Keratinocyte (primary cell): ENCODE measurements at regions not wholly inside any gene's neighbourhood (a gene's known extent, or its start where the extent isn't known, plus 50 kb on each side); places are given as distances from the start of the nearest gene placed in this dataset.

Source experiments
- DNase-seq: peaks from one replicate; pipeline ENCODE4 v3.0.0-alpha.2; 2011; ENCODE audit warnings: low read depth, missing footprints, low spot score
- FAIRE-seq: peaks from 2 replicates; lab custom pipeline; 2011; peaks lifted over from hg19 to GRCh38; lab: Jason Lieb, UNC
- H2AFZ ChIP-seq: 2 replicates; pipeline ENCODE4 v1.6.0; 2012; ENCODE audit warnings: low read length, control low read depth, inconsistent platforms; ENCODE audit not compliant: control insufficient read depth
- H3K27ac ChIP-seq: 2 replicates; pipeline ENCODE4 v1.5.1; 2011; ENCODE audit warnings: low read length; ENCODE audit not compliant: control insufficient read depth, insufficient read depth
- H3K27me3 ChIP-seq: 3 replicates; pipeline ENCODE4 v1.6.0; 2011; ENCODE audit warnings: low read length; ENCODE audit not compliant: control insufficient read depth, insufficient read depth; ENCODE audit errors: extremely low read depth
- H3K36me3 ChIP-seq, 2 experiments: 2 replicates in 1 of 2; 3 replicates in 1 of 2; pipeline ENCODE4 v1.5.1; 2011; ENCODE audit warnings: low read length in 2 of 2, mild to moderate bottlenecking in 1 of 2; ENCODE audit not compliant: control insufficient read depth in 2 of 2, insufficient read depth in 2 of 2; ENCODE audit errors: extremely low read depth in 1 of 2
- H3K4me1 ChIP-seq: 3 replicates; pipeline ENCODE4 v1.5.1; 2011; ENCODE audit warnings: low read length; ENCODE audit not compliant: control insufficient read depth, insufficient read depth; ENCODE audit errors: extremely low read depth
- H3K4me2 ChIP-seq: 3 replicates; pipeline ENCODE4 v1.6.0; 2011; ENCODE audit warnings: low read depth, low read length; ENCODE audit not compliant: control insufficient read depth, insufficient read depth; ENCODE audit errors: extremely low read depth
- H3K4me3 ChIP-seq, 3 experiments: fragments of 200-600 bp in 1 of 3; sonication (generic) in 1 of 3; 2 replicates in 2 of 3; 3 replicates in 1 of 3; pipeline ENCODE4 v1.5.1; 2011 to 2016; ENCODE audit warnings: low read length in 3 of 3, mild to moderate bottlenecking in 3 of 3, control low read depth in 2 of 3, inconsistent platforms in 1 of 3, low read depth in 1 of 3, mixed read lengths in 1 of 3, mixed run types in 1 of 3, moderate library complexity in 1 of 3; ENCODE audit not compliant: control insufficient read depth in 2 of 3, insufficient read depth in 2 of 3; ENCODE audit errors: extremely low read depth in 1 of 3
- H3K79me2 ChIP-seq: 2 replicates; pipeline ENCODE4 v1.6.0; 2012; ENCODE audit warnings: low read length; ENCODE audit not compliant: control insufficient read depth, insufficient read depth
- H3K9ac ChIP-seq: 3 replicates; pipeline ENCODE4 v1.6.0; 2011; ENCODE audit warnings: low read length; ENCODE audit not compliant: control insufficient read depth, insufficient read depth; ENCODE audit errors: extremely low read depth
- H3K9me1 ChIP-seq: 3 replicates; pipeline ENCODE4 v1.6.0; 2011; ENCODE audit warnings: low read length; ENCODE audit not compliant: control insufficient read depth, insufficient read depth; ENCODE audit errors: extremely low read depth
- H3K9me3 ChIP-seq: 2 replicates; pipeline ENCODE4 v1.5.1; 2012; ENCODE audit warnings: low read depth, low read length; ENCODE audit not compliant: control insufficient read depth
- H4K20me1 ChIP-seq: 3 replicates; pipeline ENCODE4 v1.6.0; 2011; ENCODE audit warnings: low read length; ENCODE audit not compliant: control insufficient read depth, insufficient read depth; ENCODE audit errors: extremely low read depth
- EZH2 ChIP-seq: IDR thresholded peaks from one replicate; pipeline ENCODE4 v1.6.1; 2012; ENCODE audit warnings: inconsistent platforms, mild to moderate bottlenecking, low read length, moderate library complexity
- dilution Hi-C: fragments of 300-500 bp; cut with MboI; formaldehyde crosslinking; loops from one replicate; pipeline ENCODE4 v1.7.0; 2020; ENCODE audit warnings: low sequenced_read_pairs; ENCODE audit not compliant: extremely low pct_ligation_motif_present
- TF ChIP-seq, protein P1 (sequence below), 3 experiments: IDR thresholded peaks in 1 of 3; conservative IDR thresholded peaks in 1 of 3; optimal IDR thresholded peaks in 1 of 3; 2 replicates in 2 of 3; 3 replicates in 1 of 3; pipeline versions ENCODE3 to v1.5.1; 2011; ENCODE audit warnings: low read length in 3 of 3, mild to moderate bottlenecking in 3 of 3, moderate library complexity in 2 of 3, control low read depth in 1 of 3, inconsistent platforms in 1 of 3; ENCODE audit not compliant: insufficient read depth in 2 of 3; ENCODE audit errors: extremely low read depth in 1 of 3

DNA sequence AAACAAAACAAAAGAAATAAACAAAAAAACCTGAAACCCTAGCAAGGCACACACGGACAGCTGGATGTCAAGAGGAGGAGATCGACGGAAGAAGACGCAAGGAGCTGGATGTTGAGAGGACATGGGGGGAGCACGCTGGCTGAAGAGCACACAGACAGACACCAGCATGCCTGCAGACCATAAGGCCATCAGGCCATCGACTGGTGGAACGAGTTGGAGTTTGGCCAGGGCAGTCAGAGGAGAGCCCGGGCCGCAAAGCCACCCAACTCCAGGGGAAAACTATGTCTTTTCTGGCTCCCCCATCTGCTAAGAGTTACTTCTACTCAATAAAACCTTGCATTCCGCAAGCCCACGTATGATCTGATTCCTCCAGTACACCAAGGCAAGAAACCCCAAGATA is 979.6 kb downstream of the PCDH17 start:
- no peak overlapping the region for H2AFZ ChIP-seq
- no peaks in the 10 kb centered on the region for H3K36me3 ChIP-seq
- H3K27ac ChIP-seq, result no peak overlapping the region
- no peak overlapping the region for H3K4me3 ChIP-seq
- no peaks in the 10 kb centered on the region for H3K4me1 ChIP-seq
- no peak overlapping the region for H3K9ac ChIP-seq
- H4K20me1 ChIP-seq, result no peaks in the 10 kb centered on the region
- no peak overlapping the region for H3K4me2 ChIP-seq
- FAIRE-seq, result no peak
- no peaks in the 10 kb centered on the region for H3K79me2 ChIP-seq
- dilution Hi-C loops, result no loop called here
- DNase-seq, result no peak
- no peaks in the 10 kb centered on the region for H3K9me1 ChIP-seq
- H3K27me3 ChIP-seq, result no peaks in the 10 kb centered on the region
- peaks cover 1% of the 10 kb centered on the region for H3K9me3 ChIP-seq
- no peak for TF ChIP-seq EZH2
- TF ChIP-seq, protein P1, sequence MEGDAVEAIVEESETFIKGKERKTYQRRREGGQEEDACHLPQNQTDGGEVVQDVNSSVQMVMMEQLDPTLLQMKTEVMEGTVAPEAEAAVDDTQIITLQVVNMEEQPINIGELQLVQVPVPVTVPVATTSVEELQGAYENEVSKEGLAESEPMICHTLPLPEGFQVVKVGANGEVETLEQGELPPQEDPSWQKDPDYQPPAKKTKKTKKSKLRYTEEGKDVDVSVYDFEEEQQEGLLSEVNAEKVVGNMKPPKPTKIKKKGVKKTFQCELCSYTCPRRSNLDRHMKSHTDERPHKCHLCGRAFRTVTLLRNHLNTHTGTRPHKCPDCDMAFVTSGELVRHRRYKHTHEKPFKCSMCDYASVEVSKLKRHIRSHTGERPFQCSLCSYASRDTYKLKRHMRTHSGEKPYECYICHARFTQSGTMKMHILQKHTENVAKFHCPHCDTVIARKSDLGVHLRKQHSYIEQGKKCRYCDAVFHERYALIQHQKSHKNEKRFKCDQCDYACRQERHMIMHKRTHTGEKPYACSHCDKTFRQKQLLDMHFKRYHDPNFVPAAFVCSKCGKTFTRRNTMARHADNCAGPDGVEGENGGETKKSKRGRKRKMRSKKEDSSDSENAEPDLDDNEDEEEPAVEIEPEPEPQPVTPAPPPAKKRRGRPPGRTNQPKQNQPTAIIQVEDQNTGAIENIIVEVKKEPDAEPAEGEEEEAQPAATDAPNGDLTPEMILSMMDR (optimal IDR thresholded peaks at IDR 0.05 in 1 of 3, IDR thresholded peaks at IDR 0.05 in 1 of 3, conservative IDR thresholded peaks at IDR 0.05 in 1 of 3; ENCODE audit: extremely low read depth in 1 of 3, insufficient read depth in 2 of 3, low read length in 3 of 3), result no peak

DNA sequence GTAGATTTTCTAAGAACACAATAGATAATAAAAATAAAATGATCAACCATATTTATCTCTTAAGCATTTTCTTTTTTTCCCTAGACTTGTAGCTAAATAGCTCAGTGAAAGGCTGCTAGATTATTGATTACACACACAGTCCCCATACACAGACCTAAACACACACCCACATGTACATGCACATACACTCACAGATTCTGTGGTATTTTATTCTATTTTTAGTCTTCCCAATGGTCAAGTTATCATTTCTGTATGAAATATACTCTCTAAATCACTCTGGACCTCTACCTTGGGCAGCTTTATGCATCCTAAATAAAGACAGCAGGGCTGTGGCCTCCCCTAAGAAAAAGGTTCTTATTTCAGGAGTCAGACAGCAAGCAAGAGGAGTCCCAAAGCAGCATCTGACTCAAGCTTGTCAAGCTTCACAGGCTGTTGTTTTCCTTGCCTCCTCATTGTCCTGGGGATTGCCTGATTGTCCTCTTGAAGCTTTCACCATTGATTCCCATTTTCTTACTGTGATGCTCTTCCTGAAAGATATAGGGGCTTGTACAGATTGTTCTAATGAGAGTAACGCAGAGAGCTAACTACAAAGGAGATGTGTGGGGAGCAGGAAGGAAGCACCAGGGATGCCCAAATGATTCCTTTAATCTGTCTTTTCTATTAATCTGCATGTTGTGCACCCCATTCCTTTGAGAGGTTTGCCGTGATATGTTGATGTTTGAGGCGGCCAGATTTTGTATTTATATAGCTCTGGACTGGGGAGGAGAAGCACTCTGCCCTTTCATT is 986.5 kb downstream of the PCDH17 start:
- Histone ChIP-seq H3K27me3 (no peaks in the 10 kb centered on the region), H3K9me3 (peaks cover 3% of the 10 kb centered on the region), H3K4me1 (no peaks in the 10 kb centered on the region), H3K9ac (no peak overlapping the region), H3K79me2 (no peaks in the 10 kb centered on the region), H4K20me1 (no peaks in the 10 kb centered on the region), H3K27ac (no peak overlapping the region), H3K4me2 (no peak overlapping the region), H3K36me3 (no peaks in the 10 kb centered on the region), H3K4me3 (no peak overlapping the region), H2AFZ (no peak overlapping the region), H3K9me1 (no peaks in the 10 kb centered on the region)
- DNase-seq, result no peak
- dilution Hi-C loops, result no loop called here
- FAIRE-seq, result no peak
- TF ChIP-seq EZH2, result no peak
- TF ChIP-seq, protein P1 (optimal IDR thresholded peaks at IDR 0.05 in 1 of 3, IDR thresholded peaks at IDR 0.05 in 1 of 3, conservative IDR thresholded peaks at IDR 0.05 in 1 of 3; ENCODE audit: extremely low read depth in 1 of 3, insufficient read depth in 2 of 3, low read length in 3 of 3), result no peak
